HG03521 (cell line): ENCODE measurements at regions not wholly inside any gene's neighbourhood (a gene's known extent, or its start where the extent isn't known, plus 50 kb on each side); places are given as distances from the start of the nearest gene placed in this dataset.

Source experiments
- ATAC-seq: cut with Tn5 transposase; IDR thresholded peaks from one replicate; pipeline ENCODE4 v1.9.1; 2021; ENCODE audit warnings: mild to moderate bottlenecking, moderate library complexity; ENCODE audit not compliant: unreplicated experiment

DNA sequence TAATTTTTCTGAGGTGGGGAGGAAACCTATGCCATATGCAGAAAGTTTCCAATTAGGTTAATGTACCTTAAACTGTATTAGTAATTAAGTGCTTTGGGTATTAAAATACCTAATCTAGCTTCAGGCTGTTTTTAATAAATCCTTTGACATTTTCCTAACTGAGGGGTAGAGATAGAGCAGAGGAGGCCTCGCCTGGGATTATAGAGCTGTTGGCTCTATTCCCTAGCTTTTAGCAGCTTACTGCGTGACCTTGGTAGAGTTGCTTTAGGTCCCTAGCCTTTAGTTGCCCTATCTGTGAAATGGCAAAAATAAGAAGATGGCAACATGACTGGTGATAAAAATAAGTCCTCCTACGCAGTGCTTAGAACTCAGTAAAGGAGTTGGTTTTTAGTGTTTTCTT, 621.0 kb downstream of the LMO4 start:
- no peak for ATAC-seq

DNA sequence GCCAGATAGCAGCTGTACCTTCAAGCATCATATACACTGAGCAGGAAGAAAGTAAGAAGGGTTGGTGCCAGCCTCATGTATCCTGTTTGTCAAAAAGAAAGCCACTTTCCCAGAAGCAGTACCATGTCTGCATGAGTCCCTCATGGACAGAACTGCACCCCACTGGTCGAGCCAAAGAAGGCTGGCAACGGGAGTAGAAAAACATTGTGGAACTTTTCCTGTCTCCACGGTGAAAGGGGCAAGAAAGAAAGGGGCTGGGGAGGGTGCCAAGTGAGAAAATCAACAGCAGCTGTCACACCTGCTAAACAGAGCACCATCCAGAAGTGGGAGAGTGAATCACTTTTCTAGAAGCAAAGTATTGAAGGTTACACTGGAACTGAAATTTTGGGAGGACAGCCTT, 621.7 kb downstream of the LMO4 start:
- no peak for ATAC-seq

DNA sequence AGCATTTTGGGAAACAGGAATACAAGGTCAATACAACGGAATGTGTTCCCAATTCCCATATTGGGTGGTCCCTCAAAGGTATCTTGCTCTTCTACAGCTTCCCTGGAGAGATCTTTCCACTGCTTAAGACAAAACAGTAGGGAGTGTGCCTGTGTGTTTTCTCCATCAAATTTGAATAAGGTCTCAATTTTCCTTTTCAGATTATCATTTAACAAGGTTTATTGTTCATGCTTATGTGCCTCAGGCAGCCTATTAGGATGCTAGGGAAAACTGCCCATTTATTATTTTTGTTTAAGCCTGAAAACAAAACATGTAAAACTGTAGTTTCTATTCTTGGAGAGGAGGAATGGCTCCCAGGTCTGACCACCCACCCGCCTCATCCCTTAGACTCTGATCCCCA, 622.7 kb downstream of the LMO4 start:
- no peak for ATAC-seq

DNA sequence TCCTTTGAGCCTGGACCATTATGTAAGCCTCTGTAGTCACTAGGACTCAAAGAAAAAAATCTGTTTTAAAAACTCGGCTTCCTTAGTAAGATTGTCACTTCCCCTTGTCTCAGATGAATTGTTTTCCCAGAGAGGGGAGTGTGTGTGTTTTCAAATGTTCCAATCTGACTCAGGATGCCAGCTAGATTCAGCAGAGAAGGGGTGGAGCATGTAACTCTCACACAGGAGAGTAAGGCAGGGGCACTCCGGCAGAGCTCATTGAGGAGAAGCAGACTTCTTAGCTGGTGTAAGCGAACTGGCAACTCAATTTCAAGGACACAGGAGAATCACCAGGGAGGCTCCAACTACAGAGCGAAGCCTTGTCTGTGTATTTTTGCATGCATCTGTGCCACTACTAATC, 623.2 kb downstream of the LMO4 start:
- no peak for ATAC-seq

DNA sequence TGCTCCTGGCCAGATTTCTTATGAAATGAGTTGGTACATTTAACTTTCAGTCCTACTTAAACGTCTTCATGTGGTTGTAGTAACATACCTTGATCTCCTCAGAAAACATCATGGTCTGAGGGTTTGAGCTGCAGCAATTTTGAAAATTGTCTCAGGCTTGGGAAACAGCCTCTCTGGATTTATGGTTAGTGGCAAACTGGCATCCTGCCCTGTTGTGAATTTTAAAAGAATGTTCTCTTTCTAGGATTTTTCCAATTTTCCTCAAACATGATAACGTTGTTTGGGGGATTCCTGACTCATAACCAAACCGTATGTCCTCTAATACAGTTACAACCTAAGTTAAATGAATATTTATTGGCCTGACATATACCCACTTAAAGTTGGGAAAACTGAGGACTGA, 624.4 kb downstream of the LMO4 start:
- ATAC-seq, result no peak

DNA sequence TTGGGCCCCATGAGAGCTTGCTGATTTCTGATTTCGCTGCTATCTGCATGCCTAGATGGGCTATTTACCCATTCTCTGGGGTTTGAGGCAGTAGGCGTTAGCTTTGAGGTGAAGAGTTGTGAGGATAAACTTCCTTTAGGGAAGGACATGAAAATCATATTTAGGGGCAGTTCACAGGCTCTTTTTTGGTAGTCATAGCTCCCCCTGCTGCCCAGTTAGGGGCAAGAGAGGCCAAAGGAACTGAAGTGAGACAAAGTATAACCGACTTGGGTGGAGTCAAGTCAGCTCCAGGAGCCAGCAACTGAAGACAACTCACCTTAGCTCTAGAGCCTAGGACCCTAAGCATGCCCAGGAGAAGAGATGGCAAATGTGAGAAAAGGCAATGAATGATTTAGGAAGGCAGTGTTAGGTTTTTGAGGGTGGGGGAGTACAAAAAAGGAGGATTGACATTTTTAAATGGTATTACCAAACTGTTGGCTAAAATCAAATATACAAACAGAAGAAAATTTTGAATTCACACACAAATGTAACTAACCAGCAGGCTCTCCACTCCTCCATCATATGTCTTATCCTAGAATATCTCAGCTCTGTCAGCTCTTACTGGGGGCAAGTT, 625.2 kb downstream of the LMO4 start:
- peak; percentile 69 for ATAC-seq

DNA sequence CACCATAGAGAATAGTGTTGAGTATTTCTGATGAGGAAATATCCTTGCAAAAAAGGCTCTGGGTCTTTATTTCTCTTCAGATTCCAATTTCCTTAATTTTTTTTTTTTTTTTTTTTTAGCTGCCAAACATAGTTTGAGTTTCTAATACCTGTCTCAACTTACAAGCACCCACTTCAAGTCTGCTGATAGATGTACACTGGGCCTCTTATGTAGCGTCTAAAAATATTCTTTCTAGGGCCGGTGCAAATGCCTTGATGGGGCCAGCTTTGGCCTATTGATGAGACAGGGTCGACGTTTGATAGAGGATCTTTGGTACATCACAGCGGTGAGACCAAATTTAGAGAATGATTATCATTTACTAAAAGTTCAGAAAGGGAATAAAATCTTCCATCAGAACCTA, 626.4 kb downstream of the LMO4 start:
- no peak for ATAC-seq

DNA sequence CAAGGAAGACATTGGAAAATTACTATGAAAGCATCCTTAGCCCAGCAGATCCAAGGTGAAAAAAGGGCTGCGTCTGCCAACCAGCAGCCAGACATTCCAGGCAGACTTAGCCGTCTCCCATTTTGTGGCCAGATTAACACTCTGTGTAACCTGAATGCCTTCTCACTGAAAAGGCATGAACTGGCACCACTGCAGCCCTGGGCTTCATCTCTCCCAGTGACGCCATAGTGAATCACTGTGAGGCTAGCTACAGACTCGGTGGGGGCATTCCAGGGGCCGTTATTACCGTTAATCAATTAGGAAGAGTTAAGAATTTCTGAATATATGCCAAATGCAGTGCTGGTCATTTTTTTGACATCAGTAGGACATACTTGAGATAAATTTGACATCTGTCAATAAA, 627.4 kb downstream of the LMO4 start:
- ATAC-seq, result no peak

DNA sequence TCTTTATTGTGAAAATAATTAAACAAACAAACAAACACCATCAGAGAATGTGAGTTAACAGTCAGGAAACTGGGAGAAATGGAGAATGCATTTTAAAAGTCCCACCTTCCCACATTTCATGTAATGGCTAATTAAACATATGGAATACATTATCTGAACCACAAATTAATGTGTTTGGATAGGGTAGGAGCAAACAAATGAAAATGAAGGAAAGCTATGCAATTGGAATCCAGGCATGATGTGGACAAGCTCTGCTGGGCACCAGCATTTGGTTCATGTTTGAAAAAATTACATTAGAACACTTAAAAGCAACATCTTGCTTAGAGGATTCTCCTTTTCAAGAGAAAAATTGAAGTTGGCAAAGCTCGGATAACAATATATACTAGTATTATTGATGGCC, 628.1 kb downstream of the LMO4 start:
- no peak for ATAC-seq

DNA sequence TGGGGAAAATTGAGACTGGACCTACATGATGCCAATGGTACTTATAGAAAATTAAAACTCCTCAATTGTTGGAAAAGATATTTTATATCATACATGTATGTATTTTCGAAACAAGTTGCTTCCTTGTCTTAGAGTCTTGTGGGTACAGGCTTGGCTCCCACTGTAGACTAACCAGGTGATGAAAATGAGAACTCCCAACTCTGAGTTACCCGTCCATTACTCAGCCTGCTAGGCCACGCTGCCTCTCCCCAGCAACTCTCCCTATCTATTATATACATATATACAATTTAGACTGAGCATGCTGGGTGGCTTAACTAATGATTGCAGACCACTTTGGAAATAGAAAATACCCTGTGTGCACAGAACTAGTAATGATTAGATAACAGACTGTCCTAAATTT, 628.7 kb downstream of the LMO4 start:
- no peak for ATAC-seq

DNA sequence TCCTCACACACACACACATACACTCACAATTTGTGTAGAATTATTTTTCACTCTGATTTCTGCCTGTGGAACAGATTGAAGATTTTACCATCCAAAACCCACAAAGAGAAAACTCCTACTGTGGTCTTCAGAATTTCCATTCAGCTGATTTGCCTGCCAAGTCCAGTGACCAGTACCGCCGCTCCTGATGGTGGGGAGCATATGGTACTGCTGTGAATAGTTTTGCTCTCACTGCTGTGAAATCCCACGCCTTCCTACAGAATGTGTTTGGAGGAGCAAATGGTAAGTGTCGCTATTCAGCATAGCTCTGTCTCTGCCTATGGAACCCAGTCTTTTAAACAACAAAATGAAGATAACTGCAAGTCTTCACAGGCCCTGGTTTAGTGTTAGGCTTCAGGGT, 629.5 kb downstream of the LMO4 start:
- no peak for ATAC-seq

DNA sequence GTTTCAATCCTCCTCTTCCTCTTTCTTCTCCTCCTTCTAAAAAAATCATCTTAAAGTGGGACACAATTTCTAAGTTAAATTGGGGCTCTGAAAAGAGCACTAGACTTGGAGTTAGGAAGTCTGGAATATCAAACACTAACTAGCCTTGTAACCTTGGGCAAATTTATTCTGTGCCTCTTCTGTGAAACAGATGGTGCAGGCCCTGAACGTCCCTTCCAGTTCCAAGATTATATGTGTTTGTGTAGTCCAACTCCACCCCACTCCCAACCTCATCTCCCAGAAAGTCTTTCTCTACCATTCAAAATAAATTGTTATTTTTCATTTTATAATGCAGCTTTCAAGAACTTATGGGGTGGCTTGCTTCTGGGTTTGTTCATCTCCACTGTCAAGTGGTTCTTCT, 630.0 kb downstream of the LMO4 start:
- no peak for ATAC-seq

DNA sequence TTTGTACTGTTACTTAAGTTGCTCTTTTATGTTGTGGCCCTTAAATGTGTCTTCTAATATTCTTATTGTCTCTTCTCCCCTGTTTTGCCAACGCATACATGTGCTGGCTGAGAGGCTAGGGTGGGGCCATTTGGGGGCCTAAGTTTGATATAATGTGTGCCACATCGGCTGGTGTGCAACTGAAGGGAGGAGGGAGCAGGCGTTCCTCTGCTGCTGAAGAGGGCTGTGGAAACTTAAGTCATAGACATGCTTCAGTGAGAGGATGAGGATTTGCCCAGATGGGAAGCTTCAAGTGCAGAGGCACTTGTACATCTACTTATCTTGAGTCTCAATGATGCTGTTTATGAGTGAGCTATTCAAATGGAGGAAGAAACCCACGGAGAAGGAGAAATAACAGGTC, 630.6 kb downstream of the LMO4 start:
- ATAC-seq, result no peak

DNA sequence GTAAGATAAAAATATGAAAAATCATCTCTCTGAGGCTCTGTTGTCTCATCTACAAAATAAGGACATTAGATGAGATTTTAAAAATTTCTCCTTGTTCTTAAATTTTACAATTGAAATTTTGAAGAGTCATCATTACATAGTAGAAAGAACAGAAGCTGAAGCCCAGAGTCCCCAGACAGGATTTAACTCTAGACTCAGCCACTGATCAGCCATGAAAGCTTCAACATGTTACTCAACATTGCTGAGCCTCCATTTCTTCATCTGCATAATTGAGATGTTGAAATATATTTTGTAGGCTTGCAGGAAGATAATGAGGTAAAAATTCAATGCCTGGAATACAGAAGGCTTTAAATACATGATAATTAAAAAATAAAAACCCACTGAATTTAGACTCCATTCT, 633.3 kb downstream of the LMO4 start:
- no peak for ATAC-seq

DNA sequence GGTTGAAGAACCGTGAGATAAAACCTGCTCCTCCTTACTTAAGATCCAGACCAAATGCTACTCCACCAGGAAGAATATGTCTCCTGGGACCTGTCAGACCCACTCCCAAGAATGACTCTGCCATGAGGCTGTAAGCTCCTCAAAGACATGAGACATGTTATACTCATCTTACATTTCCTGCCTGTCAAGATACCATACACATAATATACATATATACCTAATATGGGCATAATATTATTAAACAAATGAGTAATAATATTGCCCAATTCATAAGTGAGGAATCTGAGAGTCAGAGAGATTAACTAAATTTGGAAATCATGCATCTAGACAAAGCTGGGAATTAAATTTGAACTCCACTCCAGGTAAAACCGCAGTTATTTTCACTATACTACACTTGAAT, 634.9 kb downstream of the LMO4 start:
- no peak for ATAC-seq

DNA sequence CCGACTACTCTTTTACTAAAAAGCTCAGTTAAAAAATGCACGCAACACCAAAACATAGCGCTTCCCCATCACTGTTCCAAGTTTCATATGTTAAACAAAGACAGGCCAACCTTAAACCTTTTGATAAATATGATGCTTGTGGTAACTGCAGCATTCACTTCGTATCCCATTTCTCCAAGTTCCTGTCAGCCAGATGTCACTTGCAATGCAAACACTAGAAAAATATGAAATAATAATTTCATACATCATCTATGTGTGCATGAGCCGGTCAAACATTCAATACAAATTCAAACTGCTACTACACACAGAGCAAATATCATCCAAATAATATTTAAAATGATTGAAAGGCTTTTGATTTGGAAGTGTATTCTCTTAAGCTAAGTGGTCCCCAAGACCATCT, 636.5 kb downstream of the LMO4 start:
- ATAC-seq, result no peak

DNA sequence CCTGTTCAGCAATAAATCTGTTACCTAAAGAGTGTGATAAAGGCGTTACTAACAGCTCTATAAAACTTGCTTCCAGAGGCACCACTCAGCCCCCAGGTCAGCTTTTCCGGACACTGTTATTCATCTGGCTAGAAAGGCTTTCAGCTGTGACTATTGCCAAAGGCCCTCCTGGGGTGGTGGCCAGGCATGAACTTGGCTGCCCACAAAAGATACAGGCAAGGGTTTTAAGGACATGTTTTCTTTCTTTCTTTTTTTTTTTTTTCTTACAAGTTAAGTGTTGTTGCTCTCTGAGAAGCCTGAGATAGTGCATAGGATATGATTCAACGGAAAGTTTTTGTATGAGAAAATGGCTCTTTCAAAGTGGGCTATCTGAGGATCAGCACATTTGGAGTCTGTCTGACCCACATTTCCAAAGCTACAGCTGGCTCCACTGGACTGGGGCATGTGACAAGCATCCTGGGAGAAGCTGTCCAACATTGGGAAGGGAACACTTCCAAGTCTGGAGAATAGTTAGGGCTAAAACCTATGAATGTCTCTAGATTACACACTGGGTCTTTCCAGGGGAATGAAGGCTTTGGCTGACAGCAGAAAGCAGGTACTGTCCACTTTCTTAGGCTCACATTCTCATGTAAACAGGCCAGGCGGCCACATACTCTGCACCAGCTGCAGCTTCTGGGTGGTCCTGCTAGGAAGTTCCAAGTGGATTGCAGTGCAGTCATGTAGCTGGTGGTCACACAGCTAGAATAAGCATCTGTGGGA, 639.7 kb downstream of the LMO4 start:
- no peak for ATAC-seq

DNA sequence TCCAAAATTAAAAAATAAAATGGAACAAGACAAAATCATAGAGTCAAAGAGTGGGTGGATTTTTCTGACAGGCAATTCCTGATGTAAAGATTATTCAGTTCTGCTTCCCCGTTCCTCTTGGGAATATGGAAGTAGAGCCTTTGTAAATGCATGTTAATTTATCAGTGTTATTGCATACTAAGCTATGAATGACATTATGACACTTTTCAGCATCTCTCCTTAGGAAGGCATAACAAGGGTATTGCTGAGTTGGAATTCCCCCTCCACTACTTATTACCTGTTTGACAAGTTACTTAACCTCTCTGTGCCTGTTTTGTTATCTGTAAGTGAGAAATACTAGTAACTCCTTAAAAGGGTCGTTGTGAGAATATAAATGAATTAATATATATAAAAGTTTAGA, 640.4 kb downstream of the LMO4 start:
- no peak for ATAC-seq

DNA sequence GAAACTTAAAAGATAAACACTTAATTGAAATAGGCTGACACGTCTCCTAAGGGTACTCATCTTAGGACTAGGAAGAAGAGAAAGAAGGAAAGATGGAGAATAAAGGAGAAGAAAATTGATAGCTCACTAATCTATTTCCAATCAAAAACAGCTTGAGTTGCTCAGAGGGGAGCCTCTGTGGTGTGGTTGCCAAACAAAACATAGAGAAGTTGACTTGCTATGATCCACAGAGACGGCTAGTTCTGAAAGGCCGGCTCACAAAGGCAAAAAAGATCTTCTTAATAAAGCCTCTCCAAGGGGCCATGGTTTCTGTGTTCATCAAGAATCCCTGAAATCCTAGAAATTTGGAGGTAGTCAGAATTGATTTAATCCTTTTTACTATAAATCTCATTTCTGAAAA, 644.1 kb downstream of the LMO4 start:
- ATAC-seq, result no peak

DNA sequence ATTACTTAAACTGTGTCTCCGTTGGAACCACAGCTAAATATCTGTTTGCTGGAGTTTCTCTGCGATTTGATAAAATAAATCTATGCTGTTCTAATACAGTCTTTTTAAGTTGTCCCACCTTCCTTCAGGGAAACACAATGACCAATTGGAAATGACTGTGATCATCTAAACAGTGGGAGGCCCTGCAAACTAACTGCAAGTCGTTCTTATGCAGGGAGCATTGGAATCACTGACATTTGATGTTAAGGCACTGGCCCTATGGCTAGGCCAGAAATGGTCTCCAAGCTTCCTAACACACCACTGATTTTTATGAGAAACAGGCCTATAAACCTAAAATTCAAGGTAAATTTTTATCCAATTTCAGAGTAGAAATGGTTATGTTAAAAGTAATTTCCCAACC, 645.2 kb downstream of the LMO4 start:
- no peak for ATAC-seq

DNA sequence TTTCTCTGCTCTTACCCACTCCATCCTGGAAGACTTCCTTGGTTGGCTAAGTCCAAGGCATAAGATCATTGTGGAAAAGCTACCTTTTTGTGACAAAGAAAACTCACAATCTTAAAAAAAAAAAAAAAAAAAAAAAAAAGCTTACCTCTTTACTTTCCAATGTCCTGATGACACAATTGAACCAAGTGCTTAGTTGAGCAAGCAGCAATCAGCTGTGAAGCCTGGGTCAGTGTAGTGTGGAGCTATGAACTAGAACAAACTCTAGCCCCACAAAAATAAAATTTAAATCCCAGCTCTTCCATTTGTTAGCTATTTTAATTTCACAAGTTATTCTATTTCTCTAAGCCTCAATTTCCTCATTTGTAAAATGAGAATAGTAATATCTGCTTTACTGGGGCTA, 647.6 kb downstream of the LMO4 start:
- no peak for ATAC-seq

DNA sequence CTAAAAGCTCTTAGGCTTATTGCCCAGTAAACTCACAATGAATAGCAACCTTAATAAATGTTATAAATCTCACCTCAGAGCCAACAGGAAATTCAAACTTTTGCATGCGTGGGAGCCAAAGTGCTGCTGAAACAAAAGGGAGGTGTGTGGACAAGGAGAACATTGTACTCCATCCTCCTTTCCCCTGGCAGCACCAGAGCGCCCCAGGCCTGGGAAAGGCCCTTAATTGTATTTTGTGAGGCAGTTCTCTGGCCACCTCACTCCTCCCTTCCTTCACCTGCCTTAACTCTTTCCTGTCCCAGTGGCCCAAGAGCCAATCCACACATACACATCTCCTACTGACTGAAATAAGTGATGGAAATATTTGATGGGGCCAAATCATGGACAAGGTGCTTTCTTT, 648.5 kb downstream of the LMO4 start:
- no peak for ATAC-seq

DNA sequence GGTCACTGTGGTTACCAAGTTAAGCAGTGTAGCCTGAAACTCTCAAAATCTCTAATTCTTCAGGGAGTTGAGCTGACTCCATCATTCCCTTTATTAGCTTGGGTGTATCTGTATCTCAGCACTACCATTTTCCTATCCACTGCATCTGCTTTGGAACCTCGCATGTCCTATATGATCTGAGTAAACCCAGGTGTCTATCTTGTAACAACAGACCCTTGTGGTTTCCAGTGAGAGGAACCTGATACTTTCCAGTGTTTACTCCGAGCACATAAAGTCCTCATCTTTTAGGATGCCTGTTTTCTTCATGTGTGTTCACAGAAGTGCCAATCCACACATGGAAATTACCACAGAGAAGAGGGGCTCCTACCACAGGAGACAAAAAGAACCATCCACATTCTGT, 650.4 kb downstream of the LMO4 start:
- ATAC-seq, result no peak
